ENCODE measurements at regions not wholly inside any gene's neighbourhood (a gene's known extent, or its start where the extent isn't known, plus 50 kb on each side); places are given as distances from the start of the nearest gene placed in this dataset.

GRCh38 chr11:13220148-13220547 is 57.4 kb upstream of the BMAL1 start:
- intact Hi-C loops (cut with DNase I; ENCODE audit: low total_unique reads) = no loop called here
- 57 to 71% methylated on average over 3 of the region's 3 CpGs for WGBS, 2 donors
- TF ChIP-seq CTCF (IDR thresholded peaks at IDR 0.05) (no peak), POLR2A (IDR thresholded peaks at IDR 0.05) (no peak)

GRCh38 chr11:13221722-13222121 is 55.9 kb upstream of the BMAL1 start:
- H3K36me3 ChIP-seq (ENCODE audit: low read depth, missing control alignments) = no peaks in the 10 kb centered on the region
- TF ChIP-seq POLR2A (IDR thresholded peaks at IDR 0.05) = no peak
- TF ChIP-seq CTCF (IDR thresholded peaks at IDR 0.05) = no peak
- H3K9me3 ChIP-seq = no peaks in the 10 kb centered on the region
- no peak overlapping the region for H3K4me3 ChIP-seq
- intact Hi-C loops (cut with DNase I; ENCODE audit: low total_unique reads) = no loop called here
- no peak overlapping the region for H3K27ac ChIP-seq
- no peak for DNase-seq
- WGBS, 2 donors = 64 to 92% methylated on average over 4 of the region's 4 CpGs
- no peaks in the 10 kb centered on the region for H3K27me3 ChIP-seq
- H3K4me1 ChIP-seq = no peaks in the 10 kb centered on the region

More at GRCh38 chr11:13220148-13220547, 57.4 kb upstream of the BMAL1 start:
- DNase-seq = no peak
- Histone ChIP-seq H3K27ac (peak overlapping the region; percentile 28 to 35), H3K36me3 (ENCODE audit: low read depth, missing control alignments) (no peaks in the 10 kb centered on the region), H3K4me1 (peaks cover under 1% of the 10 kb centered on the region), H3K4me3 (no peak overlapping the region), H3K27me3 (no peaks in the 10 kb centered on the region), H3K9me3 (no peaks in the 10 kb centered on the region)

GRCh38 chr11:13222285-13222684 is 55.3 kb upstream of the BMAL1 start:
- DNase-seq = no peak
- H3K27me3 ChIP-seq = no peaks in the 10 kb centered on the region
- no peaks in the 10 kb centered on the region for H3K9me3 ChIP-seq
- no peak overlapping the region for H3K27ac ChIP-seq
- intact Hi-C loops (cut with DNase I; ENCODE audit: low total_unique reads) = no loop called here
- TF ChIP-seq POLR2A (IDR thresholded peaks at IDR 0.05) (no peak), CTCF (IDR thresholded peaks at IDR 0.05) (no peak)
- H3K36me3 ChIP-seq (ENCODE audit: low read depth, missing control alignments) = no peaks in the 10 kb centered on the region
- 61 to 75% methylated on average over 3 of the region's 3 CpGs for WGBS, 2 donors
- no peak overlapping the region for H3K4me3 ChIP-seq
- no peaks in the 10 kb centered on the region for H3K4me1 ChIP-seq

GRCh38 chr11:13223112-13223511 is 54.5 kb upstream of the BMAL1 start:
- Histone ChIP-seq H3K27me3 (no peaks in the 10 kb centered on the region), H3K4me3 (no peak overlapping the region), H3K9me3 (no peaks in the 10 kb centered on the region), H3K4me1 (no peaks in the 10 kb centered on the region), H3K36me3 (ENCODE audit: low read depth, missing control alignments) (no peaks in the 10 kb centered on the region), H3K27ac (no peak overlapping the region)
- no peak for DNase-seq
- TF ChIP-seq CTCF (IDR thresholded peaks at IDR 0.05) (no peak), POLR2A (IDR thresholded peaks at IDR 0.05) (no peak)
- intact Hi-C loops (cut with DNase I; ENCODE audit: low total_unique reads) = no loop called here
- 54 to 72% methylated on average over 5 of the region's 5 CpGs for WGBS, 2 donors

- DNase-seq = no peak
- intact Hi-C loops (cut with DNase I; ENCODE audit: low total_unique reads) = no loop called here
- no peaks in the 10 kb centered on the region for H3K9me3 ChIP-seq
- no peaks in the 10 kb centered on the region for H3K27me3 ChIP-seq
- 84 to 88% methylated on average over 1 of the region's 1 CpG for WGBS, 2 donors
- peaks cover 4% of the 10 kb centered on the region for H3K4me1 ChIP-seq
- TF ChIP-seq POLR2A (IDR thresholded peaks at IDR 0.05) (no peak), CTCF (IDR thresholded peaks at IDR 0.05) (no peak)
- no peak overlapping the region for H3K4me3 ChIP-seq
- no peaks in the 10 kb centered on the region for H3K36me3 ChIP-seq (ENCODE audit: low read depth, missing control alignments)
- no peak overlapping the region for H3K27ac ChIP-seq
Observed at GRCh38 chr11:13224324-13224723, 53.3 kb upstream of the BMAL1 start.
